ENCODE measurements at regions not wholly inside any gene's neighbourhood (a gene's known extent, or its start where the extent isn't known, plus 50 kb on each side); places are given as distances from the start of the nearest gene placed in this dataset.

GRCh38 chr4:181488926-181489325, 754.3 kb upstream of the TENM3 start:
- DNase-seq (ENCODE audit: low read depth), result no peak
- in situ Hi-C loops (cut with HindIII; ENCODE audit: low sequenced_read_pairs), result no loop called here
- H3K4me3 ChIP-seq (ENCODE audit: low read depth, low read length), result no peak overlapping the region
- peak; percentile 2 for TF ChIP-seq CTCF (IDR thresholded peaks at IDR 0.05; ENCODE audit: low read depth, low read length, missing control alignments)

GRCh38 chr4:181498148-181498547, 745.1 kb upstream of the TENM3 start:
- H3K4me3 ChIP-seq (ENCODE audit: low read depth, low read length), result no peak overlapping the region
- no peak for DNase-seq (ENCODE audit: low read depth)
- in situ Hi-C loops (cut with HindIII; ENCODE audit: low sequenced_read_pairs), result no loop called here
- TF ChIP-seq CTCF (IDR thresholded peaks at IDR 0.05; ENCODE audit: low read depth, low read length, missing control alignments), result no peak

GRCh38 chr4:181502611-181503010, 740.6 kb upstream of the TENM3 start:
- no peak for TF ChIP-seq CTCF (IDR thresholded peaks at IDR 0.05; ENCODE audit: low read depth, low read length, missing control alignments)
- DNase-seq (ENCODE audit: low read depth), result no peak
- in situ Hi-C loops (cut with HindIII; ENCODE audit: low sequenced_read_pairs), result no loop called here
- no peak overlapping the region for H3K4me3 ChIP-seq (ENCODE audit: low read depth, low read length)

GRCh38 chr4:181503687-181504390, 739.4 kb upstream of the TENM3 start:
- no peak for TF ChIP-seq CTCF (IDR thresholded peaks at IDR 0.05; ENCODE audit: low read depth, low read length, missing control alignments)
- in situ Hi-C loops (cut with HindIII; ENCODE audit: low sequenced_read_pairs), result no loop called here
- no peak overlapping the region for H3K4me3 ChIP-seq (ENCODE audit: low read depth, low read length)
- no peak for DNase-seq (ENCODE audit: low read depth)

GRCh38 chr4:181504924-181505323, 738.3 kb upstream of the TENM3 start:
- in situ Hi-C loops (cut with HindIII; ENCODE audit: low sequenced_read_pairs), result no loop called here
- DNase-seq (ENCODE audit: low read depth), result no peak
- no peak for TF ChIP-seq CTCF (IDR thresholded peaks at IDR 0.05; ENCODE audit: low read depth, low read length, missing control alignments)
- H3K4me3 ChIP-seq (ENCODE audit: low read depth, low read length), result no peak overlapping the region

GRCh38 chr4:181507180-181507835, 735.9 kb upstream of the TENM3 start:
- TF ChIP-seq CTCF (IDR thresholded peaks at IDR 0.05; ENCODE audit: low read depth, low read length, missing control alignments), result no peak
- H3K4me3 ChIP-seq (ENCODE audit: low read depth, low read length), result no peak overlapping the region

More at GRCh38 chr4:181507180-181507835, 735.9 kb upstream of the TENM3 start:
- in situ Hi-C loops (cut with HindIII; ENCODE audit: low sequenced_read_pairs), result no loop called here
- no peak for DNase-seq (ENCODE audit: low read depth)

Measured in astrocyte of the cerebellum (primary cell).